Superior temporal gyrus (tissue), 1 donor: ENCODE measurements at regions not wholly inside any gene's neighbourhood (a gene's known extent, or its start where the extent isn't known, plus 50 kb on each side); places are given as distances from the start of the nearest gene placed in this dataset.

Experiments
- DNase-seq: peaks from one replicate; pipeline ENCODE4 v3.0.0-alpha.2; 2016; ENCODE audit errors: extremely low spot score

- no peak for DNase-seq
Measured at GRCh38 chr3:79881431-79881830, 113.6 kb upstream of the ROBO1 start.

- DNase-seq, result no peak
Measured at GRCh38 chr3:79878708-79879107, 110.9 kb upstream of the ROBO1 start.

GRCh38 chr3:79874646-79875045 is 106.8 kb upstream of the ROBO1 start:
- DNase-seq, result no peak

- no peak for DNase-seq
Measured at GRCh38 chr3:79872483-79872882, 104.7 kb upstream of the ROBO1 start.

GRCh38 chr3:79871656-79872055 is 103.9 kb upstream of the ROBO1 start:
- no peak for DNase-seq

- no peak for DNase-seq
Measured at GRCh38 chr3:79870313-79870620, 102.5 kb upstream of the ROBO1 start.

- no peak for DNase-seq
Measured at GRCh38 chr3:79869461-79870312, 101.9 kb upstream of the ROBO1 start.

- DNase-seq, result no peak
Measured at GRCh38 chr3:79866162-79866561, 98.4 kb upstream of the ROBO1 start.

GRCh38 chr3:79864077-79864476 is 96.3 kb upstream of the ROBO1 start:
- no peak for DNase-seq

- no peak for DNase-seq
Measured at GRCh38 chr3:79848876-79849275, 81.1 kb upstream of the ROBO1 start.

GRCh38 chr3:79847928-79848327 is 80.1 kb upstream of the ROBO1 start:
- no peak for DNase-seq

- DNase-seq, result no peak
Measured at GRCh38 chr3:79846148-79846933, 78.5 kb upstream of the ROBO1 start.

- no peak for DNase-seq
Measured at GRCh38 chr3:79845546-79845945, 77.7 kb upstream of the ROBO1 start.

- no peak for DNase-seq
Measured at GRCh38 chr3:79844176-79844575, 76.4 kb upstream of the ROBO1 start.

GRCh38 chr3:79843180-79843579 is 75.4 kb upstream of the ROBO1 start:
- DNase-seq, result no peak

- no peak for DNase-seq
Measured at GRCh38 chr3:79835701-79836100, 67.9 kb upstream of the ROBO1 start.

- no peak for DNase-seq
Measured at GRCh38 chr3:79824166-79824565, 56.4 kb upstream of the ROBO1 start.

GRCh38 chr3:79822076-79822475 is 54.3 kb upstream of the ROBO1 start:
- no peak for DNase-seq

GRCh38 chr3:79820089-79820488 is 52.3 kb upstream of the ROBO1 start:
- DNase-seq, result no peak

- DNase-seq, result no peak
Measured at GRCh38 chr3:79818015-79818414, 50.2 kb upstream of the ROBO1 start.
